K562 (cell line): ENCODE measurements at regions not wholly inside any gene's neighbourhood (a gene's known extent, or its start where the extent isn't known, plus 50 kb on each side); places are given as distances from the start of the nearest gene placed in this dataset.

Source experiments
- ATAC-seq: fragments of 200-7000 bp; cut with Tn5 transposase; 3 replicates; pipeline ENCODE4 v1.9.1; 2020; ENCODE audit warnings: moderate library complexity
- BruUV-seq: library from RNA; stranded (reverse); fragments of 400-500 nt; replicated peaks from 2 replicates; lab custom pipeline; 2021; lab: Mats Ljungman, UMichigan
- CTCF ChIA-PET: fragments of 300-600 bp; formaldehyde crosslinking; extraction: SDS; loops from one replicate; lab custom pipeline; 2021; ENCODE audit warnings: low intra/inter-chr PET ratio; lab: Yijun Ruan, JAX
- POLR2A ChIA-PET: fragments of 300-600, 350-650 bp; sonication (Branson Sonifier 250); formaldehyde crosslinking; extraction: SDS; loops from one replicate; lab custom pipeline; 2021; ENCODE audit warnings: antibody characterized with exemption, inconsistent platforms; lab: Yijun Ruan, JAX
- DNase-seq, 4 experiments: peaks; one replicate each; pipeline versions ENCODE4 v3.0.0 to v3.0.0-alpha.2; 2011 to 2018; ENCODE audit warnings: low spot score in 3 of 4, mixed read lengths in 3 of 4; ENCODE audit errors: extremely low read depth in 1 of 4
- FAIRE-seq: peaks from 2 replicates; lab custom pipeline; 2011; peaks lifted over from hg19 to GRCh38; lab: Jason Lieb, UNC
- H2AFZ ChIP-seq: 2 replicates; pipeline ENCODE4 v1.6.0; 2011; ENCODE audit warnings: low read depth, low read length, control low read depth, inconsistent platforms
- H3K27ac ChIP-seq: fragments of 200-600 bp; 3 replicates; pipeline ENCODE4 v1.8.0; 2011; ENCODE audit warnings: low read depth, mild to moderate bottlenecking, control low read depth, inconsistent platforms, low read length, moderate library complexity, mixed read lengths; ENCODE audit errors: extremely low read depth
- H3K27me3 ChIP-seq, 2 experiments: fragments of 300-600 bp in 1 of 2; 2 replicates in 1 of 2; 3 replicates in 1 of 2; pipeline versions ENCODE4 v1.6.0 to v1.8.0; 2011; ENCODE audit warnings: inconsistent platforms in 2 of 2, low read length in 2 of 2, mild to moderate bottlenecking in 1 of 2, mixed read lengths in 1 of 2, moderate library complexity in 1 of 2; ENCODE audit not compliant: control insufficient read depth in 2 of 2, insufficient read depth in 2 of 2
- H3K36me3 ChIP-seq: fragments of 300-600 bp; 3 replicates; pipeline ENCODE4 v1.8.0; 2011; ENCODE audit warnings: mild to moderate bottlenecking, low read length, inconsistent platforms; ENCODE audit not compliant: control insufficient read depth, insufficient read depth
- H3K4me1 ChIP-seq, 2 experiments: fragments of 200-600 bp in 1 of 2; replicated peaks in 1 of 2; 2 replicates in 1 of 2; 3 replicates in 1 of 2; pipeline versions ENCODE4 v1.5.1 to v1.8.0; 2011; ENCODE audit warnings: inconsistent platforms in 2 of 2, low read length in 2 of 2, mild to moderate bottlenecking in 1 of 2, mixed read lengths in 1 of 2, moderate library complexity in 1 of 2; ENCODE audit not compliant: control insufficient read depth in 2 of 2, insufficient read depth in 2 of 2
- H3K4me2 ChIP-seq: 2 replicates; pipeline ENCODE4 v1.6.1; 2011; ENCODE audit warnings: low read length, control low read depth, inconsistent platforms, mixed read lengths; ENCODE audit not compliant: insufficient read depth
- H3K4me3 ChIP-seq: fragments of 200-600 bp; sonication (generic), shearing (Covaris generic); 2 replicates; pipeline ENCODE4 v1.5.1; 2016; ENCODE audit warnings: control low read depth, inconsistent platforms
- H3K79me2 ChIP-seq: fragments of 200-600 bp; 3 replicates; pipeline ENCODE4 v1.8.0; 2011; ENCODE audit warnings: low read length, inconsistent platforms; ENCODE audit not compliant: control insufficient read depth, insufficient read depth
- H3K9ac ChIP-seq, 2 experiments: 2 replicates each; pipeline versions ENCODE4 v1.6.0 to v1.6.1; 2011; ENCODE audit warnings: low read depth in 2 of 2, low read length in 2 of 2, control low read depth in 1 of 2, inconsistent platforms in 1 of 2, mild to moderate bottlenecking in 1 of 2, mixed read lengths in 1 of 2; ENCODE audit not compliant: insufficient read depth in 1 of 2
- H3K9me1 ChIP-seq: one replicate; pipeline ENCODE4 v1.6.0; 2011; ENCODE audit warnings: inconsistent platforms, mild to moderate bottlenecking, low read length, moderate library complexity; ENCODE audit not compliant: control insufficient read depth, insufficient read depth
- H3K9me3 ChIP-seq: replicated peaks from 2 replicates; pipeline ENCODE4 v1.5.1; 2011; ENCODE audit warnings: low read depth, low read length, inconsistent platforms; ENCODE audit not compliant: control insufficient read depth, insufficient read depth
- H4K20me1 ChIP-seq: replicated peaks from 2 replicates; pipeline ENCODE4 v1.6.1; 2011; ENCODE audit warnings: low read length, inconsistent platforms, mixed read lengths; ENCODE audit not compliant: control insufficient read depth, insufficient read depth
- HDAC1 ChIP-seq, 2 experiments: fragments of 450-650 bp; IDR thresholded peaks; 2 replicates each; pipeline ENCODE4 v1.6.1; 2016 to 2017; ENCODE audit warnings: inconsistent platforms in 1 of 2, mild to moderate bottlenecking in 1 of 2, moderate library complexity in 1 of 2
- LARP7 ChIP-seq: fragments of 450-650 bp; IDR thresholded peaks from 2 replicates; pipeline ENCODE4 v1.6.1; 2016
- TRIM24 ChIP-seq, 2 experiments: fragments of 450-650 bp; IDR thresholded peaks; 2 replicates each; pipeline ENCODE4 v1.6.1; 2016
- WGBS: fragments of 100-300 bp; shearing (Covaris generic); methylation state at CpG from one replicate; pipeline ENCODE4 v1.1.6; 2016; ENCODE audit warnings: low coverage, mixed read lengths; ENCODE audit not compliant: insufficient coverage; ENCODE audit errors: missing lambda C conversion rate; 5-methylcytosine and 5-hydroxymethylcytosine counted together
- in situ Hi-C: fragments of 300-500 bp; cut with MboI; formaldehyde crosslinking; loops from 4 replicates; pipeline ENCODE4 v1.15.0; 2018; ENCODE audit warnings: inconsistent platforms, mixed read lengths
- intact Hi-C: fragments of 100-400 bp; cut with micrococcal nuclease; formaldehyde crosslinking; loops from 2 replicates; pipeline ENCODE4 v1.14.2; 2022
- TF ChIP-seq, protein P1 (sequence below): sonication (generic); formaldehyde crosslinking; IDR thresholded peaks from 2 replicates; pipeline ENCODE4 v1.8.0; 2022; ENCODE audit warnings: mild to moderate bottlenecking, low read depth, missing genetic modification reagents
- TF ChIP-seq, protein P2 (sequence below), 3 experiments: IDR thresholded peaks in 2 of 3; conservative IDR thresholded peaks in 1 of 3; 2 replicates each; pipeline ENCODE4 v1.5.1; 2011 to 2012; ENCODE audit warnings: low read length in 3 of 3, mild to moderate bottlenecking in 3 of 3, control low read depth in 2 of 3, improper control_type of control experiment in 1 of 3, inconsistent platforms in 1 of 3, low read depth in 1 of 3, mixed read lengths in 1 of 3, moderate library complexity in 1 of 3; ENCODE audit not compliant: insufficient read depth in 2 of 3
- TF ChIP-seq, protein P3 (sequence below): IDR thresholded peaks from 2 replicates; pipeline ENCODE4 v1.6.1; 2011; ENCODE audit warnings: borderline replicate concordance, low read depth, mild to moderate bottlenecking, moderate library complexity, low read length; ENCODE audit not compliant: insufficient read depth, poor library complexity, severe bottlenecking
- TF ChIP-seq, protein P4 (sequence below): fragments of 250-450 bp; sonication (Bioruptor Pico); IDR thresholded peaks from 2 replicates; pipeline ENCODE4 v1.5.0; 2021

DNA sequence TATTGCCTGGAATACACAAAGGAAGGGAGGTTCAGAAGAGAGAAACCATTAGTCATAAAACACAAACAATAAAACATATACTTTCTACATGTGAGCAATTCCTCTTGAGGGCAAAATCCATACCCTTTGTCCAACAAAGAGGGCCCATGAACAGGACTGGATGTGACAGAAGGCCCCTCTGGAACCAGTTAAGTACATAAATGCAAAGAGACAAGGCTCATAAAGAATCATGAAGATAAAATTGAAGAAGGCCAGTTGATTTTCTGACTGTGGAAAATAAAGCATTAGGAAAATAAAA lies 58.3 kb upstream of the CPOX start (continued):
- TF ChIP-seq LARP7 (no peak), TRIM24 (IDR thresholded peaks at IDR 0.05) (no peak)

DNA sequence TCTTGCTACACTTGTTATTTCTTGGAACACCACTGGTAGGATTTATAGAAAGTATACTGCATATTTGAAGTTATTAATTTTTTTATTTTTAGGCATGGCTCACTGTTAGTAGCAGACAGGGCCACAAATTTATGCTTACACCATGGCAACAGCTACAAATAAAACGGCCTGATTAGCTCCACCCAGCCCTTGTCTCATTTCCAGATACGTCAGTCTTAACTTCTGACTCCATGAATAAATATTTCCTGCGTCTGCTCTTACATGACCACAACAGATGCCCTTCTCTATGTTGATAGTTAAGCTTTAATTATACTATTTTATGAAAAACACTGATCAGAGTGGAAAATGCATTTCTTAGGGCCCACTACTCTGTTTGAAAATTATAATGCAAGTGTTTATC lies 62.3 kb upstream of the CPOX start:
- Histone ChIP-seq H3K4me3 (no peak overlapping the region), H3K79me2 (no peaks in the 10 kb centered on the region), H3K9me3 (no peaks in the 10 kb centered on the region), H4K20me1 (no peaks in the 10 kb centered on the region), H3K4me2 (no peak overlapping the region), H3K27ac (no peak overlapping the region), H3K9ac (no peak overlapping the region), H3K4me1 (peaks cover 0 to 4% of the 10 kb centered on the region in 2 experiments; a peak in 1 of 5 replicates), H3K27me3 (no peaks in the 10 kb centered on the region; a peak in 1 of 5 replicates), H2AFZ (no peak overlapping the region), H3K36me3 (no peaks in the 10 kb centered on the region), H3K9me1 (no peaks in the 10 kb centered on the region)
- ChIA-PET CTCF (no interaction called here), POLR2A (no interaction called here)
- intact Hi-C loops (no loop called here), in situ Hi-C loops (no loop called here)
- no peak for FAIRE-seq
- DNase-seq, result no peak
- WGBS, result 3% methylated on average over 3 of the region's 3 CpGs
- ATAC-seq, result no peak
- TF ChIP-seq, protein P1, sequence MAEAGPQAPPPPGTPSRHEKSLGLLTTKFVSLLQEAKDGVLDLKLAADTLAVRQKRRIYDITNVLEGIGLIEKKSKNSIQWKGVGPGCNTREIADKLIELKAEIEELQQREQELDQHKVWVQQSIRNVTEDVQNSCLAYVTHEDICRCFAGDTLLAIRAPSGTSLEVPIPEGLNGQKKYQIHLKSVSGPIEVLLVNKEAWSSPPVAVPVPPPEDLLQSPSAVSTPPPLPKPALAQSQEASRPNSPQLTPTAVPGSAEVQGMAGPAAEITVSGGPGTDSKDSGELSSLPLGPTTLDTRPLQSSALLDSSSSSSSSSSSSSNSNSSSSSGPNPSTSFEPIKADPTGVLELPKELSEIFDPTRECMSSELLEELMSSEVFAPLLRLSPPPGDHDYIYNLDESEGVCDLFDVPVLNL (CRISPR knock-in tag), result no peak
- BruUV-seq, result no TSS peak

DNA sequence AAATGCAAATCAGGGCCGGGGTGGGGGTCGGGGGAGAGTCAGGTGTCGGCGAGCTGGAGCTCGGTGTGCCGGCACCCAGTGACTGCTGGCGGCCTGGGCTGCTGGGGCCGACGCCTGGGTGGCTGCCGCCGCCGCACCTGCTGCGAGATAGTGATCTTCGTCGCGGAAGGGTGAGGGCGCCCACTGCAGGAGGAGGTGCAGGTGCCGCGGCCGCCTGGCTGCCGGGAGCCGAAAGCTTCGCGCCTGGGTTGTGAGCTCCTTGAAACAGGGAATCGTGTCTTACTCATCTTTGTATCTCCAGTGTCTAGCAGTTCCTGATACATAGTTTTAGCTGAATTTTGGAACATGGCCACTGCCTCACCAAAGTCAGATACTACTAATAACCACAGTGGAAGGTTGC lies 64.0 kb upstream of the CPOX start:
- CTCF ChIA-PET, result no interaction called here
- H3K36me3 ChIP-seq, result no peaks in the 10 kb centered on the region
- no peak overlapping the region for H3K4me2 ChIP-seq
- POLR2A ChIA-PET, result no interaction called here
- no peak overlapping the region for H3K9ac ChIP-seq
- no TSS peak for BruUV-seq
- intact Hi-C loops (no loop called here), in situ Hi-C loops (no loop called here)
- TF ChIP-seq, protein P2, sequence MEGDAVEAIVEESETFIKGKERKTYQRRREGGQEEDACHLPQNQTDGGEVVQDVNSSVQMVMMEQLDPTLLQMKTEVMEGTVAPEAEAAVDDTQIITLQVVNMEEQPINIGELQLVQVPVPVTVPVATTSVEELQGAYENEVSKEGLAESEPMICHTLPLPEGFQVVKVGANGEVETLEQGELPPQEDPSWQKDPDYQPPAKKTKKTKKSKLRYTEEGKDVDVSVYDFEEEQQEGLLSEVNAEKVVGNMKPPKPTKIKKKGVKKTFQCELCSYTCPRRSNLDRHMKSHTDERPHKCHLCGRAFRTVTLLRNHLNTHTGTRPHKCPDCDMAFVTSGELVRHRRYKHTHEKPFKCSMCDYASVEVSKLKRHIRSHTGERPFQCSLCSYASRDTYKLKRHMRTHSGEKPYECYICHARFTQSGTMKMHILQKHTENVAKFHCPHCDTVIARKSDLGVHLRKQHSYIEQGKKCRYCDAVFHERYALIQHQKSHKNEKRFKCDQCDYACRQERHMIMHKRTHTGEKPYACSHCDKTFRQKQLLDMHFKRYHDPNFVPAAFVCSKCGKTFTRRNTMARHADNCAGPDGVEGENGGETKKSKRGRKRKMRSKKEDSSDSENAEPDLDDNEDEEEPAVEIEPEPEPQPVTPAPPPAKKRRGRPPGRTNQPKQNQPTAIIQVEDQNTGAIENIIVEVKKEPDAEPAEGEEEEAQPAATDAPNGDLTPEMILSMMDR (IDR thresholded peaks at IDR 0.05 in 2 of 3, conservative IDR thresholded peaks at IDR 0.05 in 1 of 3; ENCODE audit: insufficient read depth in 2 of 3, low read depth in 1 of 3, low read length in 3 of 3), result peak; percentile 21 to 49 (median 31); a peak in 4 of 6 replicates
- TF ChIP-seq, protein P3, sequence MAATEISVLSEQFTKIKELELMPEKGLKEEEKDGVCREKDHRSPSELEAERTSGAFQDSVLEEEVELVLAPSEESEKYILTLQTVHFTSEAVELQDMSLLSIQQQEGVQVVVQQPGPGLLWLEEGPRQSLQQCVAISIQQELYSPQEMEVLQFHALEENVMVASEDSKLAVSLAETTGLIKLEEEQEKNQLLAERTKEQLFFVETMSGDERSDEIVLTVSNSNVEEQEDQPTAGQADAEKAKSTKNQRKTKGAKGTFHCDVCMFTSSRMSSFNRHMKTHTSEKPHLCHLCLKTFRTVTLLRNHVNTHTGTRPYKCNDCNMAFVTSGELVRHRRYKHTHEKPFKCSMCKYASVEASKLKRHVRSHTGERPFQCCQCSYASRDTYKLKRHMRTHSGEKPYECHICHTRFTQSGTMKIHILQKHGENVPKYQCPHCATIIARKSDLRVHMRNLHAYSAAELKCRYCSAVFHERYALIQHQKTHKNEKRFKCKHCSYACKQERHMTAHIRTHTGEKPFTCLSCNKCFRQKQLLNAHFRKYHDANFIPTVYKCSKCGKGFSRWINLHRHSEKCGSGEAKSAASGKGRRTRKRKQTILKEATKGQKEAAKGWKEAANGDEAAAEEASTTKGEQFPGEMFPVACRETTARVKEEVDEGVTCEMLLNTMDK, result peak; percentile 27
- TF ChIP-seq, protein P4, sequence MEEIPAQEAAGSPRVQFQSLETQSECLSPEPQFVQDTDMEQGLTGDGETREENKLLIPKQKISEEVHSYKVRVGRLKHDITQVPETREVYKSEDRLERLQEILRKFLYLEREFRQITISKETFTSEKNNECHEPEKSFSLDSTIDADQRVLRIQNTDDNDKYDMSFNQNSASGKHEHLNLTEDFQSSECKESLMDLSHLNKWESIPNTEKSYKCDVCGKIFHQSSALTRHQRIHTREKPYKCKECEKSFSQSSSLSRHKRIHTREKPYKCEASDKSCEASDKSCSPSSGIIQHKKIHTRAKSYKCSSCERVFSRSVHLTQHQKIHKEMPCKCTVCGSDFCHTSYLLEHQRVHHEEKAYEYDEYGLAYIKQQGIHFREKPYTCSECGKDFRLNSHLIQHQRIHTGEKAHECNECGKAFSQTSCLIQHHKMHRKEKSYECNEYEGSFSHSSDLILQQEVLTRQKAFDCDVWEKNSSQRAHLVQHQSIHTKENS (CRISPR knock-in tag), result no peak
- no peak for TF ChIP-seq HDAC1 (IDR thresholded peaks at IDR 0.05)
- H3K79me2 ChIP-seq, result no peaks in the 10 kb centered on the region
- H3K4me1 ChIP-seq, result peaks cover 0 to 4% of the 10 kb centered on the region in 2 experiments; a peak in 1 of 5 replicates
- no peaks in the 10 kb centered on the region for H3K9me3 ChIP-seq
- no peak overlapping the region for H2AFZ ChIP-seq
- no peaks in the 10 kb centered on the region for H3K9me1 ChIP-seq
- H3K27ac ChIP-seq, result no peak overlapping the region
- H4K20me1 ChIP-seq, result no peaks in the 10 kb centered on the region
- DNase-seq, result peak in 3 of 4 experiments; percentile 3 to 13 (median 3)
- ATAC-seq, result peak; percentile 63
- H3K27me3 ChIP-seq, result no peaks in the 10 kb centered on the region
- 2% methylated on average over 19 of the region's 25 CpGs for WGBS
- FAIRE-seq, result no peak
- H3K4me3 ChIP-seq, result no peak overlapping the region
